NCI-H446 (cell line): ENCODE measurements at regions not wholly inside any gene's neighbourhood (a gene's known extent, or its start where the extent isn't known, plus 50 kb on each side); places are given as distances from the start of the nearest gene placed in this dataset.

Experiments used
- DNase-seq, 2 experiments: peaks; one replicate each; lab custom pipeline; 2025; lab: John Stamatoyannopoulos, UW

DNA sequence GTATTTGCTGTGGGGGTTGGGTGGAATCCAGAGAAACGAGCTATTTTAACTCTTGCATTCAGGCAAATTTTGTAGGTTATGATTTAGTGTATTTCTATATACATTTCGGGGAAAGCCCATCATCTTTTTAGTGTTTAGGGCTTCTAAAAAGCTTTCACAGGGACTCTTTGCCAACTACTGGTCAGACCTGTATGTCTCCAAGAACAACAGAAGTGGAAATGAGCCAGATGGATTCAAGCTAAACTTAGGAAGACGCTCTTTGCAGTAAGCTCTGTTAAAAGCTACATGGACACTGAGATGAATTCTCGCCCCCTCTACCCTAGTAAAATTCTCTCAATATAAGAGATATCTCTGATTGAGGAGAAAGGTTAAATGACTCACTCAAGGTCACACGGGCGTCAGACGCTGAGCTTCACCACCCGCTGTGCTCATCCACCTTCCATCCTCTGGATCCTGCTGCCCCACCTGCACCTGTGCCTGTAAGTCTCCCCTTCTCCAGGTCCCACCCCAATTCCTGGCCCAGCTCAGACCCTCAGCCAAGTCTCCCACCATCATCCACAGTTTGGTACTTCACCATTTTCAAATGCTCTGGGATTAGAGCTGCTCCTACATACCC, 85.6 kb downstream of the MARCHF4 start:
- DNase-seq: no peak

DNA sequence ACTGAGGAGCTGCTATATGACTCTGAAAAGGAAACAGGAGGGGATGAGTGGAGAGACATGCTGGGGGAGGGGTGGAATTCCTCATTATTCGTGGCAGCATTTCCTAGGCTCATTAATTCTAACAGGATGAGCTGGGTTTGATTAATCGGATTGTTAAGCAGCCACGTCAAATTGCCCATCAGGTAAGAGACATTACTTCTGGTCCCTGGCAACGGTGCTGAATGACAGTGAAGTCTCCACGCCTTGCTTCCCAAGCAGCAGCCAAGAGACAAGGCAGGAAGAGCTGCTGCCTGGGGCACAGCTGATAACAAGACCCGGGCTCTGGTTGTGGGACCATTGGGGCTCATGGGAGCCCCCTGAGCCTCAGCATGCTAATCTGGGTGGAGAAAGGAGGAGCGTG, 86.6 kb downstream of the MARCHF4 start:
- no peak for DNase-seq

DNA sequence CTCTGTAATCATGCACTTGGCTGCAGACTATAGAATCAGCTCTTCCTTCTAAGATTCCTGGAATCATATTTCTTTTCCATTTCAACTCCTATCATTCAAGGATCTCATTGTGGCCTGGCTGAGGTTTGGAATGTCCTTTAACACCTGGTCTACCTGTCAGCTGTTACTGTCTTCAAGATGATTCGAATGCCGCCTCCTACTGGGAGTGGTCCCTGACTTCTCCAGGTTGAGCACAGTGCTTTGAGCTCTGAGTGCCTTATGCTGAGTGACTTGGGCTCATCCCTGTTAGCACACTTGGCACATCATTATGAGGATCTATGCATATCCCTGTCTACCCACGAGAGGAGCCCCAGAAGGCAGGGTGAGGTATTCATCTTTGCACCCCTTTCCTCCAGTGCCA, 87.6 kb downstream of the MARCHF4 start:
- DNase-seq: no peak

DNA sequence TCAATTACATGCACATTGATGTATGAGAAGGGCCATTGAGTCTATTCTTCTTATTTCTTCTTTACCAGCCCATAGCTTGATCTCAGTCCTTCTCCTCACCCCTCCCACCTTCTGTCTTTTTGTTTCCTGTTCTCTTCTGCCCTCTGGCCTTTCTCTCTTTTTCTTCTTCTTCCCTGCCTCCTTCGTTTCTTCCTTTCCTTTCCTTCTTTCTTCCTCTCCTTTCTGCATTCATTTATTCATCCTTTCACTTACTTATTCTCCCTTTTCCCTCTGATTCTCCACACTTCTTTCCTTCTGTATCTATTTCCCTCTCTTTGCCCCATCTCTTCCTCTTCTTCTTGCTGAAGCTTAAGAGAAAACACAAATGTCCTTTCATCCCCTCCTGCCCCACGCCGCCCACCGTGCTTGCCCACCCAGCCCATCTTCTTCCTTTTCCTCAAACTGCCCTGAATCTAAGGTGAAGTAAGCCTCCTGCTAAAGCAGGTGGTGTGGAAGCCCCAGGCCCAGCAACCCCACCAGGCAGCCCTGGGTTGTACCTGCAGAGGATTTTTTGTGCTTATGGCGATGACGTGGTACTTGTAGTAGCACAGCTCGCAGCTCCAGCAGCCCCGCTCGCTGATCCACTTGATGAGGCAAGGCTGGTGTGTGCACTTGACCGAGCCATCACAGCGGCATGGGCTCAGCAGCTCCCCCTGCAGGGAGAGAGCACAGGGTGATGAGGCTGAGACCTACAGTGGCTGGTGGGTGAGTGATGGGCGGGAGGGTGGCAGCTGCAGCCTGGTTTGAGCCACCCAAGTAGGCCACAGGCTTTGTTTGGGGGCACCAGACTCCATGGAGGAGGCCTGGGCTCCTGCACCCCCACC, 89.0 kb downstream of the MARCHF4 start:
- DNase-seq: no peak

DNA sequence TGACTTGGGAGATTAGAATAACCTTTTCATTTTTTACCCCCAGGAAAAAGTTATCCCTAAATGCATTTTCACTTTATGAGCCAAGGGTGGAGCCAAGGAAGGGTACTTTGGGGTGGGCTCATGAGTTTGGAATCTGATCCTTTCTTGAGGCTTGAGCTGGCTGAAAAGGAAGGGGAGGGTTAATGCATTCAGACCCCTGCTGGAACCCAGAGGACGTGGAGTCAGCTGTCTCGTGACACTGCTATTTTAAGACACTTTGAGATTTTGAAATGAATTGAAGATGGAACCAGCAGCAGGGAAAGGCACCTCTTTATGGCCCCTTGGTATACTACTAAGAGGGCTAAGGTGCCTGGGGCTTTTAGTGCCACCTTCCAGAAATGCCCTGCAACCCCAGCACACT, 90.4 kb downstream of the MARCHF4 start:
- DNase-seq: no peak

DNA sequence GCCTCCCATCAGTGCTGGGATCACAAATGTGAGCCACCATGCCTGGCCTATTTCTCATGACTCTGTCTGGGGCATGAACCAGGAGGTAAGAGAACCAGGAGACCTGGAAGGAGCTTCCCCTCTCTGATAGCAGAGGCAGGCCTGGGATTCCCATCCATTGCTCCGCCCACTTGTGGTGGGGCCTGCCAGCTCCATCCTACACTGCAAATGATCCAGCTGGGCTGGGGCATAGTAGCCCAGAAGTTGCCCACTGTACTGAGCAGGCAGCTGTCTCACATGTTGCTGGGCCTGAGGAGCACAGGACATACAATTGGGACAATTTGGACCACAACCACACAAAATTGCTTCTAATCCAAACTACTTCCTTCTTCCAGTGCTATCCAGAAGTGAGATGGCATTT, 91.0 kb downstream of the MARCHF4 start:
- no peak for DNase-seq

DNA sequence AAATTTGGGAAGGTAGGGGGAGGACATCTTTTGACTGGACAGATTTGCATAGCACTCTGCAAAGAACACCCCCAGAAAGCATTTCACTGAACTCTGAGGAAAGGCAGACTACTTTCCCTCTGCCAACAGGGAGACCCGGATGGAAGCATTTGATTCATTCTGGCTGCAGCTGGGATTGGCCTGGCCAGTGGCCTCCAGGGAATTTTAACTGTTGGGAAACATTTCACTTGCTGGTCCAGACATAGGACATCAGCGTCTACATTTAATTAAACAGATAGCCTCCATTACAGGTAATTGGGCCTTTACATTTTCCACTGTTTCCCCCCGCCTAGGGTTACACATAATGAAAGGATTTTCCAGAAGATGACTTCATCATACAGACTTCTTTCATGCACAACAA, 92.8 kb downstream of the MARCHF4 start:
- DNase-seq: no peak

DNA sequence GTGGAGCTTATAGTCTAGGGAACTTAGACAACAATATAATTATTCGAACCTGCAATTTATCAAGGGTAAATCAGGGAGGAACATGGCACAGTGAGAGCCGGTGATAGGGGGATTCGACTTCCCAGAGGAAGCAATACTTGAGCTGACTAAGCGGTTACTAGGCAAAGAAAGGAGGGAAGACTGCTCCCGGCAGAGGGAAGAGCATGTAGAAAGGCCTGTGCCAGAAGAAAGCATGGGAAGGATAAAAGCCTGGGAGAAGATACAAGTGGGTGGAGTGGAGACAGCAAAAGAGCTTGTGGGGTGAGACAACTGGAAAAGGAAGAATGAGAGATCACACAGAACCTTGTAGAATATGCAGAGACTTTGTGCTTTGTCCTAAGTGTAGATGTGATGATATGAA, 93.3 kb downstream of the MARCHF4 start:
- DNase-seq: no peak

DNA sequence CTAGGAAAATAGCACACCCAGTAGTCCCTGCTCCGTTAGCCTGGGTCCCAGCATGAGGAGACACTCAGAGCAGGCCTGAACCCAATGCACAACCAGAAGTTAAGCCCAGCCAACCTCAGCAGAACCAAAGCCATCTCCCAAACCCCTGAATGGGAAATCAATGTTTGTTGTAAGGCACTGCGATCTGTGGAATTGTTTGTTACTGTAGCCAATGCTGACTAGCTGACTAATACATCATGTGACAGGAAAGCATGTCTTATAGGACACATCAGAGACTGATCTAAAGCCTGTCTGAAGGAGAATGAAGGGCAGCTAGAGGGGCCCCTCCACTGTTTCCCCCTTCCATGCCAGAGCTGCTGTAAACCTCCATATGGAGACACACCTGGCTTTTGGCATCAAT, 96.4 kb downstream of the MARCHF4 start:
- no peak for DNase-seq

DNA sequence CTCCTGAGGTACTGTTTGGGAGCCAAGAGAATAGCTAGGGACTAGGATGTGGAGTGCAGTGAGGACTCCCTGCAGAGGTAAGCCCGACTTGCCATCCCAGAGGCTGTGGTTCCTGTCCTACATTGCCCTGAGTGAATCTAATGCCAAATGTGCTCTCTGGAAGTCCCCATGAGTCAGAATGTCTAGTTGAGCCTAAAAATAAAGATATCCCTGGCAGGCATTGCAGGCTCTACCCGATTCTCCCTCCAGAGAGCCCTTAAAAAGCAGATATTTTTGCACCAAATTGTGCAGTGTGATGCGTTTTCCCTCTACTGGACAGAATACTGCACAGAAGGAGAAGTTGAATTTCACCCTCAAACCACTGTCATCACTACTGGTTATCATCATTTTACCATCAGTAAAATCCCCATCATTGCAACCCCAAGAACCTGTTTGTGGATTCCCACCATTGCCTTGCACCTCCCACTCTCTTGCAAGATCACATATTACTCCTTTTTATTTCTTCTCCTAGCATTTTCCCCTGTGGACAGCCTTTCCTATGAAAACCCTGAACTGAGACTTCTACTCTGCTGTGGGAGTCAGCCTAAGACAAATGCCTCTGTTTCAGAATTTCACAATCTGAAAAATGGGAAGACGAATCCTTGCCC, 98.0 kb downstream of the MARCHF4 start:
- DNase-seq: no peak

DNA sequence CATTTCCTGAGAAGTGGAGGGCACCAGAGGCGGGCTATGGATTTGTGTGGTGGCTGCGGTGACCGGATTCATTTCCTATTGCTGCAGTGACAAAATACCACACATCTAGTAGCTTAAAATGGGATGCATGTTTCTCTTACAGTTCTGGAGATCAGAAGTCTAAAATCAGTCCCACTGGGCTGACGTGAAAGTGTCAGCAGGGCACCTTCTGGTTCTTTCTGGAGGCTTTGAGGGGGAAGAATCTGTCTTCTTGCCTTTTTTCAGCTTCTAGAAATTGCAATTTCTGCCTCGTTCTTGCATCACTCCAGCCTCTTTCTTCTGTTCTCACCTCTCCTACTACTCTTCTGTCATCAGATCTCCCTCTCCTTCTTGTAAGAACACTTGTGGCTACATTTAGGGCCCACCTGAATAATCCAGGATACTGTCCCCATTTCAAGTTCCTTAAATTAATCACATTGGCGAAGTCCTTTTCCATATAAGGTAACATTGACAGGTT, 111.2 kb downstream of the MARCHF4 start:
- no peak for DNase-seq

DNA sequence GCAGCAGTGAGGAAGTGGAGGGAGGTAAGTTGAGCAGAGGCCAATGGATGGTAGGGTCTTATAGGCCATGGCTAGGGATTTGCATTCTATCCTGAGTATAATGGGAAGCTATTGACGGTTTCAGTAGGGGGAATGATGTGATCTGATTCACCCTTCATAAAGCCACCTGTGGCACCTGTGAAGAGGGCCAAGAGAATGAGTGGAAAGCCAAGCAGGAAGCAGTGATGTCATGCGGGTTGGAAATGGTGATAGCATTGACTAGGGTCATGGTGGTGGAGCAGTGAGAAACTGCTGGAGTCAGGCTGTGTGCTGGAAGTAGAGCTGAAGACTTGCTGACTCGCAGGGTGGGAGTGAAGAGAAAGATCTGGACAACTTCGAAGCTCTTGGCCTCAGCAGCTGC, 111.7 kb downstream of the MARCHF4 start:
- no peak for DNase-seq

DNA sequence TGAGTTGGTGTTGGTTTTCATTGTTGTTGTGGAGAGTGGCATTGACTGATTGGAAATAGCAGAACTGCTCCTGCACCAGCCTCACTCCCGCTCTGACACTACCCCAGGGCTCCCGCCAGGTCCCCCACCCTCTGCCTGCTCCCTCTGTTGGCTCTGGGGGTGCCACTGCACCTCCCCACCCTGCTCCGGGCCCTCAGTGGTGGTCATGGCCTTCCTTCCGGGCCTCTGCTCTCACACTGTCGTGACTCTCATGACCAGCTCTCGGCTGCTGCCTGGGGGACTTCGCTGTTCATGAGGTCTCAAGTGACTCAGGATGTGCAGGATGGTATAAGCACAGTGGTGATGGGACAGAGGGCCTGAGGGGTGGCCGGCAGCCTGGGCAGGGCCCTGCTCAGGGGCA, 113.2 kb downstream of the MARCHF4 start:
- DNase-seq: no peak

DNA sequence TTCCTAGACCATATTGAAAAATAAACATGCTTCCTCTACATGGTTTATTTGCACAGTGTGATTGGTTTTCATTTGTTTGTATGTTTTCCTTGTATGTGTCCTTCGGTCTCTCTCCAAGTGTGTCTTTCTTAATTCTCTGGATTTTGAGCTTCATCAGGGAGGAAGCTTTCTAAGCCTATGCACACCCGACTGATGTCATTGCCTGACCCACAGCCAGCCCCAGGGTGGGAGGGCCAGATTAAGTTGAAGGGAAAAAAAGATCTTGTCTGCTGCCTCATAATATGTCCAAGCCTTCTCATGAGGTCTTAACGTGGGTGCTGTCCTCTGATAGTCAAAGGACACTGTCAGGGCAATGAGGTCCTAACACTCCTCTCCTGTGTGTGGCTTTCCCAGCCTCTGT, 115.2 kb downstream of the MARCHF4 start:
- DNase-seq: no peak
